NT2/D1 (cell line): ENCODE measurements at regions not wholly inside any gene's neighbourhood (a gene's known extent, or its start where the extent isn't known, plus 50 kb on each side); places are given as distances from the start of the nearest gene placed in this dataset.
"Not testable (repeated sequence)": the region's sequence is repeated elsewhere in the genome, so short reads cannot be mapped to it uniquely, and the experiment has no call there.

Source experiments
- SUZ12 ChIP-seq: IDR thresholded peaks from 2 replicates; pipeline ENCODE4 v1.6.1; 2011; ENCODE audit not compliant: insufficient read length, insufficient read depth; ENCODE audit errors: extremely low read depth
- YY1 ChIP-seq: IDR thresholded peaks from 2 replicates; pipeline ENCODE4 v1.6.1; 2011; ENCODE audit not compliant: insufficient read length, insufficient read depth
- ZNF274 ChIP-seq: IDR thresholded peaks from 2 replicates; pipeline ENCODE4 v1.6.1; 2011; ENCODE audit warnings: mild to moderate bottlenecking, low read depth, low read length

DNA sequence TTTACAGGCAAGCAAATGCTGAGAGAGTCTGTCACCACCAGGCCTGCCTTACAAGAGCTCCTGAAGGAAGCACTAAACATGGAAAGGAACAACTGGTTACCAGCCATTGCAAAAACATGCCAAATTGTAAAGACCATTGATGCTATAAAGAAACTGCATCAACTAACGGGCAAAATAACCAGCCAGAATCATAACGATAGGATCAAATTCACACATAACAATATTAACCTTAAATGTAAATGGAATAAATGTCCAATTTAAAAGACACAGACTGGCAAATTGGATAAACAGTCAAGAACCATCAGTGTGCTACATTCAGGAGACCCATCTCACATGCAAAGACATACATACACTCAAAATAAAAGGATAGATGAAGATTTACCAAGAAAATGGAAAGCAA lies 170.7 kb downstream of the CRPPA start:
- not testable (repeated sequence) for TF ChIP-seq YY1, SUZ12, ZNF274
